HL-60 (cell line): ENCODE measurements at regions not wholly inside any gene's neighbourhood (a gene's known extent, or its start where the extent isn't known, plus 50 kb on each side); places are given as distances from the start of the nearest gene placed in this dataset.

Source experiments
- DNase-seq, 2 experiments: peaks; one replicate each; pipeline ENCODE4 v3.0.0-alpha.2; 2010 to 2020; ENCODE audit warnings: low read depth in 1 of 2, low spot score in 1 of 2
- H3K27ac ChIP-seq: fragments of 250-450 bp; sonication (Bioruptor Pico); replicated peaks from 2 replicates; pipeline ENCODE4 v1.5.1; 2020; ENCODE audit warnings: mild to moderate bottlenecking, moderate library complexity
- H3K27me3 ChIP-seq: fragments of 250-450 bp; sonication (Bioruptor Pico); 2 replicates; pipeline ENCODE4 v1.5.1; 2021; ENCODE audit warnings: mild to moderate bottlenecking, moderate library complexity; ENCODE audit not compliant: insufficient read depth, poor library complexity, severe bottlenecking
- H3K4me3 ChIP-seq: replicated peaks from 2 replicates; pipeline ENCODE4 v1.5.1; 2011; ENCODE audit warnings: mild to moderate bottlenecking, control low read depth, low read length; ENCODE audit not compliant: insufficient read depth
- CTCF ChIP-seq: IDR thresholded peaks from one replicate; pipeline ENCODE4 v1.5.1; 2011; ENCODE audit warnings: low read length, control low read depth, inconsistent platforms; ENCODE audit not compliant: insufficient read depth
- GABPA ChIP-seq: IDR thresholded peaks from 2 replicates; pipeline ENCODE4 v1.6.1; 2012; ENCODE audit warnings: low read depth
- POLR2AphosphoS5 ChIP-seq: IDR thresholded peaks from 2 replicates; pipeline ENCODE4 v1.6.1; 2012; ENCODE audit warnings: low read depth
- REST ChIP-seq: IDR thresholded peaks from 2 replicates; pipeline ENCODE4 v1.6.1; 2012; ENCODE audit warnings: low read depth; ENCODE audit not compliant: insufficient replicate concordance
- SPI1 ChIP-seq: IDR thresholded peaks from 2 replicates; pipeline ENCODE4 v1.6.1; 2012; ENCODE audit warnings: low read depth, mild to moderate bottlenecking, borderline replicate concordance

GRCh38 chr6:126824815-126825214, 293.7 kb upstream of the RSPO3 start:
- H3K27me3 ChIP-seq, result no peaks in the 10 kb centered on the region
- no peak overlapping the region for H3K4me3 ChIP-seq
- TF ChIP-seq POLR2AphosphoS5, result no peak
- no peak for TF ChIP-seq REST
- TF ChIP-seq GABPA, result no peak
- TF ChIP-seq CTCF, result no peak
- no peak for TF ChIP-seq SPI1
- no peak for DNase-seq
- no peak overlapping the region for H3K27ac ChIP-seq

- H3K27me3 ChIP-seq, result no peaks in the 10 kb centered on the region
- DNase-seq, result no peak
- TF ChIP-seq POLR2AphosphoS5 (no peak), GABPA (no peak), SPI1 (no peak)
These were observed 292.2 kb upstream of the RSPO3 start for GRCh38 chr6:126826166-126826714.

GRCh38 chr6:126831461-126831860, 287.0 kb upstream of the RSPO3 start:
- no peaks in the 10 kb centered on the region for H3K27me3 ChIP-seq
- DNase-seq, result no peak
- H3K27ac ChIP-seq, result no peak overlapping the region
- H3K4me3 ChIP-seq, result no peak overlapping the region
- TF ChIP-seq POLR2AphosphoS5 (no peak), REST (no peak), GABPA (no peak)

More at GRCh38 chr6:126826166-126826714, 292.2 kb upstream of the RSPO3 start:
- Histone ChIP-seq H3K4me3 (no peak overlapping the region), H3K27ac (no peak overlapping the region)

- no peak for DNase-seq
- Histone ChIP-seq H3K4me3 (no peak overlapping the region), H3K27ac (no peak overlapping the region), H3K27me3 (no peaks in the 10 kb centered on the region)
- TF ChIP-seq GABPA, result no peak
- TF ChIP-seq SPI1, result no peak
- TF ChIP-seq REST, result no peak
- TF ChIP-seq CTCF, result no peak
- no peak for TF ChIP-seq POLR2AphosphoS5
These were observed 275.7 kb upstream of the RSPO3 start for GRCh38 chr6:126842769-126843168.
